AG04449 (cell line): ENCODE measurements at regions not wholly inside any gene's neighbourhood (a gene's known extent, or its start where the extent isn't known, plus 50 kb on each side); places are given as distances from the start of the nearest gene placed in this dataset.

Experiments used
- CTCF ChIA-PET: fragments of 350-600 bp; formaldehyde crosslinking; extraction: SDS; loops from one replicate; lab custom pipeline; 2021; ENCODE audit warnings: antibody characterized with exemption; lab: Yijun Ruan, JAX
- POLR2A ChIA-PET: fragments of 400-600, 350-600 bp; formaldehyde crosslinking; extraction: SDS; loops from one replicate; lab custom pipeline; 2020; ENCODE audit warnings: antibody characterized with exemption, inconsistent platforms; lab: Yijun Ruan, JAX
- DNase-seq: peaks from one replicate; pipeline ENCODE4 v3.0.0-alpha.2; 2010; ENCODE audit warnings: low read depth, low spot score
- H3K4me3 ChIP-seq: 2 replicates; pipeline ENCODE4 v1.5.1; 2011; ENCODE audit warnings: low read depth, mild to moderate bottlenecking, control low read depth, low read length
- TF ChIP-seq, protein P1 (sequence below): IDR thresholded peaks from one replicate; pipeline ENCODE4 v1.5.1; 2011; ENCODE audit warnings: mild to moderate bottlenecking, moderate library complexity, low read length, control low read depth, inconsistent platforms; ENCODE audit not compliant: insufficient read depth; ENCODE audit errors: missing control alignments

DNA sequence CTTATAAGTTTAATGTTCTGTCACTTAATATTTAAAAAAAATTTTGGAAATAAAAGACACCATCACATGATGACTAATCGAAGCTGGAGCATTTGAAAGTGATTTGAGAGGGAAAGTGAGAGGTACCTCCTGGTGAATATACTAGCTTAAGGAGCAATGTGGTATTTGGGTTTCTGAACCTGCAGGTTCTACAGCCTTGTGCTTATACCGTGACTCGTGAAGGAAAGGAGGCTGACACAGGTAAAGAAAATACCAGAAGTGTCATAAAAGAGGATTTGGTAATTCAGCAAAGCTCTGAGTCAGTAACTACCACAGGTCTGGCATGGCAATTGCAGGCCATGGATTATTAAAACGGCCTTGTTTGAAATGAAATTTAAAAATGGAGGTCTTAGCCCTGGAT lies 151.0 kb downstream of the SLC38A4 start:
- ChIA-PET POLR2A (interaction anchor here (0.6 to 2.1 kb wide), 4 partner anchors 17 to 316 kb away, joined by 3 to 7 read pairs (median 4); no protein-coding TSS in a partner anchor), CTCF (interaction anchor here (0.5 to 11.7 kb wide), 20 partner anchors 8 to 550 kb away, joined by 3 to 159 read pairs (median 3); no protein-coding TSS in a partner anchor)
- no peak overlapping the region for H3K4me3 ChIP-seq
- no peak for DNase-seq
- TF ChIP-seq, protein P1, sequence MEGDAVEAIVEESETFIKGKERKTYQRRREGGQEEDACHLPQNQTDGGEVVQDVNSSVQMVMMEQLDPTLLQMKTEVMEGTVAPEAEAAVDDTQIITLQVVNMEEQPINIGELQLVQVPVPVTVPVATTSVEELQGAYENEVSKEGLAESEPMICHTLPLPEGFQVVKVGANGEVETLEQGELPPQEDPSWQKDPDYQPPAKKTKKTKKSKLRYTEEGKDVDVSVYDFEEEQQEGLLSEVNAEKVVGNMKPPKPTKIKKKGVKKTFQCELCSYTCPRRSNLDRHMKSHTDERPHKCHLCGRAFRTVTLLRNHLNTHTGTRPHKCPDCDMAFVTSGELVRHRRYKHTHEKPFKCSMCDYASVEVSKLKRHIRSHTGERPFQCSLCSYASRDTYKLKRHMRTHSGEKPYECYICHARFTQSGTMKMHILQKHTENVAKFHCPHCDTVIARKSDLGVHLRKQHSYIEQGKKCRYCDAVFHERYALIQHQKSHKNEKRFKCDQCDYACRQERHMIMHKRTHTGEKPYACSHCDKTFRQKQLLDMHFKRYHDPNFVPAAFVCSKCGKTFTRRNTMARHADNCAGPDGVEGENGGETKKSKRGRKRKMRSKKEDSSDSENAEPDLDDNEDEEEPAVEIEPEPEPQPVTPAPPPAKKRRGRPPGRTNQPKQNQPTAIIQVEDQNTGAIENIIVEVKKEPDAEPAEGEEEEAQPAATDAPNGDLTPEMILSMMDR, result no peak

DNA sequence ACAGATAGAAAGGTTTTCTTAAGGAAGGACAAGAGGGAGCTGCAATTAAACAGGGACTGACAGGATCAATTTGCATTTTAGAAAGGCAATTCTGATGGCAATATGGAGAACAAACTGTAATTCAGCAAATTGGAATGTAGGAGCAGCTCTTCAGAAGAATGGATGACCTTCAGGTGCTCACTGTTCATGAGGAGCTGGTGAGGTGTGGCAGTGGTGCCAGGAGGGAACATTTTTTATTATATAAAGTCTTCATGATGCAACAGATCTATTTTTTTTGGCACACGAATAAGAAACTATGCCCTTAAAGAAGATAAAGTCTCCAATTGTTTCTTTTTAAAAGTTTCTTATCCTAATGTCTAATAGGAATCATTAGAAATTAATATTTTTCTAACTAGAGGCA lies 151.7 kb downstream of the SLC38A4 start:
- DNase-seq, result no peak
- ChIA-PET CTCF (interaction anchor here (0.5 to 11.7 kb wide), 15 partner anchors 8 to 550 kb away, joined by 3 to 159 read pairs (median 4); no protein-coding TSS in a partner anchor), POLR2A (interaction anchor here (0.6 to 2.1 kb wide), 2 partner anchors 302 to 316 kb away, joined by 4 to 7 read pairs; no protein-coding TSS in a partner anchor)
- TF ChIP-seq, protein P1, result no peak
- H3K4me3 ChIP-seq, result no peak overlapping the region

- ChIA-PET POLR2A (interaction anchor here (1.2 kb wide), 1 partner anchor 688 kb away, joined by 3 read pairs; no protein-coding TSS in a partner anchor), CTCF (interaction anchor here (1.2 to 11.7 kb wide), 3 partner anchors 38 to 313 kb away, joined by 3 to 159 read pairs (median 4); no protein-coding TSS in a partner anchor)
- TF ChIP-seq, protein P1, result no peak
- H3K4me3 ChIP-seq, result no peak overlapping the region
- no peak for DNase-seq
Measured at GRCh38 chr12:46671102-46671501, 154.7 kb downstream of the SLC38A4 start.

- POLR2A ChIA-PET, result interaction anchor here (1.2 kb wide), 1 partner anchor 687 kb away, joined by 3 read pairs; no protein-coding TSS in a partner anchor
- TF ChIP-seq, protein P1, result no peak
- DNase-seq, result no peak
- no peak overlapping the region for H3K4me3 ChIP-seq
- CTCF ChIA-PET, result interaction anchor here (1.2 to 1.5 kb wide), 2 partner anchors 37 to 314 kb away, joined by 3 to 4 read pairs; no protein-coding TSS in a partner anchor
Measured at GRCh38 chr12:46670636-46671035, 155.2 kb downstream of the SLC38A4 start.

DNA sequence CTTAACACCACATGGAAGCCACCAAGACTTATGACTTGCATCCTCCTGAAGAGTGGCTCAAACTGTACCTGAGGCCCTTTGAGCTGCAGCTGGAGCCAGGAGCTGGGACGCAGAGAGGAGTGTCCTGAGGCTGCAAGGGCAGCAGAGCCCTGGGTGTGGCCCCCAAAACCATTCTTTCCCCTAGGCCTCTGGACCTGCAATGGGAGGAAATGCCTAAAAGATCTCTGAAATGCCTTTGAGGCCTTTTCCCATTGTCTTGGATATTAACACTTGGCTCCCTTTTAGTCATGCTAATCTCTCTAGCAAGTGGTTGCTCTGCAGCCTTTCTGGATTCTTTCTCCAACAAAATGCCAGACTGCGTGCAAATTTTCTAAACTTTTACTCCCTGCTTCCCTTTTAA lies 156.1 kb downstream of the SLC38A4 start:
- DNase-seq, result no peak
- no peak overlapping the region for H3K4me3 ChIP-seq
- ChIA-PET CTCF (interaction anchor here (1.4 kb wide), 1 partner anchor 263 kb away, joined by 4 read pairs; no protein-coding TSS in a partner anchor), POLR2A (no interaction called here)
- TF ChIP-seq, protein P1, result no peak

- TF ChIP-seq, protein P1, result no peak
- ChIA-PET POLR2A (interaction anchor here (0.6 to 1.8 kb wide), 2 partner anchors 296 to 427 kb away, joined by 3 to 7 read pairs; no protein-coding TSS in a partner anchor), CTCF (interaction anchor here (1.8 to 3.0 kb wide), 2 partner anchors 267 to 301 kb away, joined by 5 to 12 read pairs; no protein-coding TSS in a partner anchor)
- no peak for DNase-seq
- H3K4me3 ChIP-seq, result no peak overlapping the region
Measured at GRCh38 chr12:46667551-46667950, 158.2 kb downstream of the SLC38A4 start.
